GM18507 (cell line): ENCODE measurements at regions not wholly inside any gene's neighbourhood (a gene's known extent, or its start where the extent isn't known, plus 50 kb on each side); places are given as distances from the start of the nearest gene placed in this dataset.

ENCODE experiments used
- DNase-seq: peaks from one replicate; pipeline ENCODE4 v3.0.0; 2011; ENCODE audit warnings: low read depth; ENCODE audit not compliant: insufficient read length; ENCODE audit errors: extremely low spot score
- FAIRE-seq: peaks from 2 replicates; lab custom pipeline; 2011; peaks lifted over from hg19 to GRCh38; lab: Jason Lieb, UNC

DNA sequence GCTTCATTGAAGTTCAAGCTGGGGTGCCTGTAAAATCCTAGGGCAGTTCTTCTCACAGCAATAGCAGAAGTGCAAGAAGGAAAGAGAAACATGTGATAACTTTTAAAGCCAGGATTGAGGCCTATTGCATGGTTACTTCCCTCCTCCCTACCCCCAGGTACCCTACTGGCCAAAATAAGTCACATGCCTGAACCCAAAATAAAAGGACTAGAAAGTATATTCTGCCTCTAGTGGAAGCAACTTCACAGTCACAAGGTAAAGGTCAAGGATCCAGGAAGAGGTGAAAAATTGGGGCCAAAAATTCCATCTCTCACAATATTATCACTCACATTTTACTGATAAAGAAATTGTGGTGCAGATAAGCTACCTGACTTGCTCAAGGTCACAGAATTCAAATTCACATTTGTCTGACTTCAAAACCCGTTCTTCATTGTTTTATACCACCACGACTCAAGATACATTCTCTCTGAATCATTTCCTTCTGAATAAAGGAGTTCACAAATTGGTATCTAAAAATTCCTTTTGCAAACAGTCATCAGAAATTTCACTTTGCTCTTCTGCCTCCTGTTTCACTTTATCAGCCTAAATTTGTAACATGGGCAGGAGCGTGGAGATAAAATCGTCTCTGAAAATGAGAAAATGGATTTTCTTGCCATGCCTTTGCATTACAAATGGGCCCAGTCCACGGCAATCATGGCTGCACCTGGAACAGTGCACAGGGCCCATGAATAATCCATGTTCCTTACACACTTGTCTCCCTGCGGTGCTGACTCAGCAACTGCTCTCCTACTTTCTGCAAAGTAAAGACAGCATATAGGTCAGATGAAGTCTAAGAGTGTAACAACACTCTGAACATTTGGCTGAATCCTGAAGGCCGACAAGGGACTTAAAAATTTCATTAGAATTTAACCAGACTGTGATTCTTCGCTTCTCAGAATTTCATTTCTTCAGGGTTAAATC, 485.3 kb upstream of the NFIA start:
- DNase-seq (no peak), FAIRE-seq (no peak)

- no peak for DNase-seq
- FAIRE-seq: no peak
These were observed 490.8 kb upstream of the NFIA start for GRCh38 chr1:60591583-60591982.

GRCh38 chr1:60589916-60590315, 492.4 kb upstream of the NFIA start:
- DNase-seq: no peak

DNA sequence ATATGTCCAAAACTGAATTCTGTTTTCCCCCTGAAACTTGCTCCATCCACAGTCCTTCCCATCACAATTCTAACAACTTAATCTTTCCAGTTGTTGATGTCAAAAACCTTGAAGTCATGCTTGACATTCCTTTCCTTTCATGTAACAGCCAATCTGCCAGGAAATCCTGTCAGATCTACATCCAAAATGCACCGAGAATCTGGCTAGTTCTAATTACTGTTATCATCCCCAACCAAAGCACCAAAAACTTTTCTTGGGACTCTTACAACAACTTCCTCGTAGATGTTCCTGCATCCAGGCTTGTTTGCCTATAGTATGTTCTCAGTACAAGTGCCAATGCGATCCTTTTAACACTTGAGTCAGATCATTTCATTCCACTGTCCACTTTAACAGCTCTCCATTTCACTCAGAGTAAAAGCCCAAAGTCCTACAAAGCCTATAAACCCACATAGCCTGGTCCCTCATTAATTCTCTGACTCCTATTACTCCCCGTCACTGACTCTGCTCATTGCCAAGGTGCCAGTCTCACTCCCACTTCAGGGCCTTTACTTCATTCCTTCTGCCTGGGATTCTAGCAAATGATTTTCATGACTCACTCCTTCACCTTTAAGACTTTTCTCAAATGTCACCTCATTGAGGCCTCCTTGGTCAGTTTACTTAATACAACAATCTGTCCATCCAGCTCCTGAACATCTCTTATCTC, 493.2 kb upstream of the NFIA start:
- no peak for DNase-seq
- no peak for FAIRE-seq

More at GRCh38 chr1:60589916-60590315, 492.4 kb upstream of the NFIA start:
- FAIRE-seq: no peak

- DNase-seq (no peak), FAIRE-seq (no peak)
These were observed 498.0 kb upstream of the NFIA start for GRCh38 chr1:60584371-60584770.

DNA sequence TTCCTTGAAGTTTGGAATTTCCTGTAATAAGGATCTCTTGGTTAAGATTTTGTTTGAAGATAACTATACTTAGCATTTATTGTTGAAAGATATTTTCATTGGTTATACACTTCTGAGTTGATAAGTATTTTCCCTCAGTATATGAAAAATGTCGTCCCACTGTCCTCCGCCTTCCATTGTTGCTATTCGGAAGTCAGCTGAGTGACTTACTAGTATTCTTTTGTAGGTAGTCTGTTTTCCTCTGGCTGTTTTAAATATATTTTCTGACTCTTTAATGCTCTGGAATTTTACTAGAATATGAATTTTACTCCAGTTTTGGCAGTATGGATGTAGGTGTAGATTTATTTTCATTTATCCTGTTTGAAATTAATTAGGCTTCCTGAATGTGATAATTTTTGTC, 498.7 kb upstream of the NFIA start:
- FAIRE-seq (no peak), DNase-seq (no peak)

- no peak for FAIRE-seq
These were observed 500.7 kb upstream of the NFIA start for GRCh38 chr1:60581455-60582220.

DNA sequence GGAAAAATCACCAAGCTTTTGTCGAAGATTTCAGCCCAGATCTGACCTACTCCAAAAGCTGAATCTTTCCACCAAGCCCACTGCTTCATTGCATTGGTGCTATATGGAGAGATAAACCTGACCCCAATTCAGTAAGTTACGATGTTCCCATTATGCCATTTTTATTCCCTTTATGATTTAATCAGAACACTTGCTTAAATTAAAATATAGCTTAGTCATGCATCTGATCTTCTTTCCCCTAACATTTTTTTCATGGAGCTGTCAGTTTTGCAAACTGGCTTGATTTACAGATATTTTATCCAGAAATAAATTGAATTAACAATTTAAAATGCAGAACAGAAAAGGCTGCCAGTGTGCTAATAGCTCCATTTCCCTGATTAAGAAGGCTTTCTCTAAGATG, 503.5 kb upstream of the C1orf87 start:
- DNase-seq: no peak
- FAIRE-seq: no peak

More at GRCh38 chr1:60581455-60582220, 500.7 kb upstream of the NFIA start:
- DNase-seq: no peak

- no peak for FAIRE-seq
- DNase-seq: no peak
These were observed 501.9 kb upstream of the C1orf87 start for GRCh38 chr1:60575326-60575977.

DNA sequence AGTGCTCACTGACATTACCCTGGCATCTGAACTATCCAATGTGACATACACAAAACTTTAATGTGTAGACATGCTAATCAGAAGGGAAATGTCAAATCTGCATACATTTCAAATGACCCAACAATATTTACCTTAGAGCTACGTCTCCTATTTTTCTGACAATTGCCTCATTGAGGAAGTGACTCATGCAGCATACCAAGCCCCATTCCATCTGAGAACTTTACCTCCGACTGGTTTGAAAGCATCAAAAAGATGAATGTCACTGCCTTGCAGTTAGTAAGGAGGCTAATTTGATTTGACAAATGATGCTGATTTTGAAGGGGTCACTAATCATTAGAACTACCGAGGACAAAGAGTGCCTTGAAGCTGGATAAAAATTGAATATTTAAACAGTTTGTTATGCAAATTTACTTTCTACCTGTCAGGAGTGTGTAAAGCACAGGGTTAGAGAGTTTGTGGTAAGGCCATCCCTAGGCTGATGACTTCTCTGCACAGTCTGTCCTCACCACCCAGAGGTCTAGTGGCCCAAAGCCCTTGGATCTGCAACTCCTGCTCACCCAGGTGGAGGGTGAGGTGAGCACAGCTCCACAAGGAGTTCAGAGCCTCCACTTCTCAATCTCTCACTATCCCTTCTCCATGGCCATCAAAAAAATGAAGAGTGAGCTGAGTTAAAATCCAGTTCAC, 500.3 kb upstream of the C1orf87 start:
- DNase-seq (no peak), FAIRE-seq (no peak)

GRCh38 chr1:60573121-60573520, 499.6 kb upstream of the C1orf87 start:
- no peak for DNase-seq
- FAIRE-seq: no peak

- DNase-seq: no peak
- no peak for FAIRE-seq
These were observed 498.8 kb upstream of the C1orf87 start for GRCh38 chr1:60572378-60572777.

- DNase-seq: no peak
- FAIRE-seq: no peak
These were observed 498.2 kb upstream of the C1orf87 start for GRCh38 chr1:60571811-60572210.

- FAIRE-seq: no peak
- no peak for DNase-seq
These were observed 495.6 kb upstream of the C1orf87 start for GRCh38 chr1:60569189-60569588.

- DNase-seq: no peak
These were observed 493.7 kb upstream of the C1orf87 start for GRCh38 chr1:60567256-60567655.

GRCh38 chr1:60564916-60565750, 491.6 kb upstream of the C1orf87 start:
- DNase-seq (no peak), FAIRE-seq (no peak)

More at GRCh38 chr1:60567256-60567655, 493.7 kb upstream of the C1orf87 start:
- FAIRE-seq: no peak

DNA sequence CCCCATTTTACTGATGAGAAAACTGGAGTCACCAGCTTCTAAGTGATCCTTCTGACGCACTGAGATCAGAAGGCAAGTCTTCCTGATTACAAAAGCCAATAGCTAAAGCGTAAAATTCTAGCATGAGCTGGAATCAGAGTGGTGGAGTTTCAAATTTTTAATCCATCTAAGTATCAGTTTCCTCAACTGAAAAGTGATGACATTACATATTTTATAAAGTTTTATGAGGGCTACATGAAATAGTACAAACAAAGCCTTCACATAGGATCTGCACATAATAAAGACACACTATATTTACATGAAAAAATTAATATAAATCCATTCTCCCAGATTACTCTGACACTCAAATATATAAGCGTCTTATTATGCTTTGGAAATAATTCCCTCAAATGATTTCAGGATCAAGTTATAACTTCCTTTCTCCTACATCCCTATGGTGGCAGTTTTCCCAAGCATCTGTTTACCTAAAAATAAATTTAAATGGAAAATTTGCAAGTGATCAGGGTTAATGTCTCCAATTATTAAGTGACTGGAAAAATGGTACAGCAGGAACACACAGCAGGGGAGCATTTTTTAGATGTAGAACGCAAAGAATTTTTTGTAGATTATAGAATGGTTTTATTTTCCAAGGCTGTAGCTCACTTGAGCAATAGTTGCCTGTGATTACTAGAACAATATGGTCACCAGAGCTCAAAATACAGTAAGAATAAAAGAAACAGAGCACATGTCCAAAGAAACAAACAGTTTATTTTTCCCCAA, 490.4 kb upstream of the C1orf87 start:
- DNase-seq: no peak
- FAIRE-seq: no peak
